ENCODE measurements at regions not wholly inside any gene's neighbourhood (a gene's known extent, or its start where the extent isn't known, plus 50 kb on each side); places are given as distances from the start of the nearest gene placed in this dataset.

DNA sequence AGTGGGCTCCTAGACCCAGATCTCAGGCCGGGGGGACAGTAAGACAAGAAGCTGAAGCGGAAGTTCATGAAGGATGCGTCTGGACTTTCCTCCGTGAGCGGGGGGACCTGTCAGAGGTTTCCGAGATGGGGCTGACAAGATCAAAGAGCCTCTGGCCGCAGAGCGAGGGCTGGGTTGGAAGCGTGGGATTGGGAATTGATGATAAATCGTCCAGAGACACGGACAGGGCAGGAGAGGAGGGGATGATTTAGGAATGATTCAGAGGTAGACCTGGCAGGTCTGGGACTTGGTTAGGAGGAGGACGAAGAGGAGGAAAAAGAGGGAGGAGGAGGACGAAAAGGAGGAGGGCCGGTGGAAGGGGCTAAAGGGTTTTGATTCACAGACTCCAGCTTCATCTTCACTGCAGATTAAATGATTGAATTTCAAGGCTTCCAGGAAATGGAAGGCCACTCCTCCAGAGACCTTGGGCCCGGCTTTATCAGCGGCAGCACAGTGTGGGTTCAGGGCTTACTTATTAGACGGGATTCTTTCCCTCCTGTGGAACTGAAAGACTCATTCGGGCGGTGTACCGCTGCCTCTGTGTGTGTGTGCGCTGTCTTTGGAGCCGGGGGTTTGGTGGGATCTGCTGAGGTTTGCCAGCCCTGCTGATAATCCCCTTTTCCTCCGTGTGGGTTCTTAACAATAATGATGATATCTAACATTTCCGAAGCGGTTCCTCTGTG is 85.7 kb upstream of the SLC45A1 start:
- TF ChIP-seq, protein P1, sequence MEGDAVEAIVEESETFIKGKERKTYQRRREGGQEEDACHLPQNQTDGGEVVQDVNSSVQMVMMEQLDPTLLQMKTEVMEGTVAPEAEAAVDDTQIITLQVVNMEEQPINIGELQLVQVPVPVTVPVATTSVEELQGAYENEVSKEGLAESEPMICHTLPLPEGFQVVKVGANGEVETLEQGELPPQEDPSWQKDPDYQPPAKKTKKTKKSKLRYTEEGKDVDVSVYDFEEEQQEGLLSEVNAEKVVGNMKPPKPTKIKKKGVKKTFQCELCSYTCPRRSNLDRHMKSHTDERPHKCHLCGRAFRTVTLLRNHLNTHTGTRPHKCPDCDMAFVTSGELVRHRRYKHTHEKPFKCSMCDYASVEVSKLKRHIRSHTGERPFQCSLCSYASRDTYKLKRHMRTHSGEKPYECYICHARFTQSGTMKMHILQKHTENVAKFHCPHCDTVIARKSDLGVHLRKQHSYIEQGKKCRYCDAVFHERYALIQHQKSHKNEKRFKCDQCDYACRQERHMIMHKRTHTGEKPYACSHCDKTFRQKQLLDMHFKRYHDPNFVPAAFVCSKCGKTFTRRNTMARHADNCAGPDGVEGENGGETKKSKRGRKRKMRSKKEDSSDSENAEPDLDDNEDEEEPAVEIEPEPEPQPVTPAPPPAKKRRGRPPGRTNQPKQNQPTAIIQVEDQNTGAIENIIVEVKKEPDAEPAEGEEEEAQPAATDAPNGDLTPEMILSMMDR (conservative IDR thresholded peaks at IDR 0.05; ENCODE audit: low read depth, low read length), result no peak
- TF ChIP-seq RAD21 (IDR thresholded peaks at IDR 0.05; ENCODE audit: low read length) (no peak), CEBPB (IDR thresholded peaks at IDR 0.05; ENCODE audit: low read depth, low read length) (no peak), FOS (IDR thresholded peaks at IDR 0.05; ENCODE audit: low read depth, low read length) (no peak)
